OCI-LY7 (cell line): ENCODE measurements at regions not wholly inside any gene's neighbourhood (a gene's known extent, or its start where the extent isn't known, plus 50 kb on each side); places are given as distances from the start of the nearest gene placed in this dataset.

Experiments
- EZH2phosphoT487 ChIP-seq: fragments of 200-600 bp; sonication (generic); IDR thresholded peaks from 2 replicates; pipeline ENCODE4 v1.6.1; 2018; ENCODE audit warnings: low read depth, borderline replicate concordance, mild to moderate bottlenecking, mixed run types, antibody characterized with exemption, low read length, moderate library complexity, mixed read lengths
- TF ChIP-seq, protein P1 (sequence below): fragments of 200-600 bp; sonication (generic); conservative IDR thresholded peaks from 2 replicates; pipeline ENCODE4 v1.5.1; 2014; ENCODE audit warnings: mild to moderate bottlenecking, antibody characterized with exemption, low read length, moderate library complexity, mixed read lengths

DNA sequence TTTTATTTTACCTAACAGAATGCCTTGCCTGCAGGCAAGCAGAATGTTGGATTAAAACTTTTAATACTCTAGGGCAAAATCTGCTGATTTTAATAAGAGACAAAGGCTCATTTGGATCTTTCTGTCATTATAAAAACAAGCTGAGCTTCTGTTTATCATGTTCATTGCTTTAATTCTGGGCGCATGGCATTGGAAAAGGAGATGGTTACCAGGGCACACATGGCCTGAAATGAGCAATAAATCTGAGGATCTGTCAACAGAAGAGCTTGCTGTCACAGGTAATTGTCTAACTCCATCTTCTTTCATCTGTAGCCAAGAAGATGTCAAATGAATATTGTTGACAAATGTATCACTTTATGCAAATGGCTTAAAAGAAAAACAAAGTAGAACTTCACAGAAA, 439.6 kb downstream of the DOK5 start:
- TF ChIP-seq, protein P1, sequence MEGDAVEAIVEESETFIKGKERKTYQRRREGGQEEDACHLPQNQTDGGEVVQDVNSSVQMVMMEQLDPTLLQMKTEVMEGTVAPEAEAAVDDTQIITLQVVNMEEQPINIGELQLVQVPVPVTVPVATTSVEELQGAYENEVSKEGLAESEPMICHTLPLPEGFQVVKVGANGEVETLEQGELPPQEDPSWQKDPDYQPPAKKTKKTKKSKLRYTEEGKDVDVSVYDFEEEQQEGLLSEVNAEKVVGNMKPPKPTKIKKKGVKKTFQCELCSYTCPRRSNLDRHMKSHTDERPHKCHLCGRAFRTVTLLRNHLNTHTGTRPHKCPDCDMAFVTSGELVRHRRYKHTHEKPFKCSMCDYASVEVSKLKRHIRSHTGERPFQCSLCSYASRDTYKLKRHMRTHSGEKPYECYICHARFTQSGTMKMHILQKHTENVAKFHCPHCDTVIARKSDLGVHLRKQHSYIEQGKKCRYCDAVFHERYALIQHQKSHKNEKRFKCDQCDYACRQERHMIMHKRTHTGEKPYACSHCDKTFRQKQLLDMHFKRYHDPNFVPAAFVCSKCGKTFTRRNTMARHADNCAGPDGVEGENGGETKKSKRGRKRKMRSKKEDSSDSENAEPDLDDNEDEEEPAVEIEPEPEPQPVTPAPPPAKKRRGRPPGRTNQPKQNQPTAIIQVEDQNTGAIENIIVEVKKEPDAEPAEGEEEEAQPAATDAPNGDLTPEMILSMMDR: no peak
- TF ChIP-seq EZH2phosphoT487: no peak
